Astrocyte (in vitro differentiated cells and primary cell): ENCODE measurements at regions not wholly inside any gene's neighbourhood (a gene's known extent, or its start where the extent isn't known, plus 50 kb on each side); places are given as distances from the start of the nearest gene placed in this dataset.

Experiments used
- DNase-seq: peaks from one replicate; pipeline ENCODE4 v3.0.0-alpha.2; 2010; ENCODE audit warnings: low read depth
- FAIRE-seq: peaks from 2 replicates; lab custom pipeline; 2011; peaks lifted over from hg19 to GRCh38; lab: Jason Lieb, UNC
- H2AFZ ChIP-seq: 2 replicates; pipeline ENCODE4 v1.6.0; 2012; ENCODE audit warnings: low read depth, low read length, inconsistent platforms
- H3K27ac ChIP-seq: 2 replicates; pipeline ENCODE4 v1.5.1; 2011; ENCODE audit warnings: low read depth, low read length, inconsistent platforms
- H3K27me3 ChIP-seq: 2 replicates; pipeline ENCODE4 v1.6.0; 2011; ENCODE audit warnings: low read length, inconsistent platforms; ENCODE audit not compliant: insufficient read depth
- H3K36me3 ChIP-seq: 2 replicates; pipeline ENCODE4 v1.5.1; 2011; ENCODE audit warnings: low read length, inconsistent platforms; ENCODE audit not compliant: insufficient read depth
- H3K4me1 ChIP-seq: 2 replicates; pipeline ENCODE4 v1.5.1; 2011; ENCODE audit warnings: low read length, inconsistent platforms; ENCODE audit not compliant: insufficient read depth
- H3K4me2 ChIP-seq: 2 replicates; pipeline ENCODE4 v1.6.0; 2012; ENCODE audit warnings: low read length, inconsistent platforms
- H3K4me3 ChIP-seq: 2 replicates; pipeline ENCODE4 v1.5.1; 2011; ENCODE audit warnings: low read depth, mild to moderate bottlenecking, low read length, inconsistent platforms; ENCODE audit not compliant: insufficient read depth
- H3K79me2 ChIP-seq: 2 replicates; pipeline ENCODE4 v1.6.0; 2012; ENCODE audit warnings: mild to moderate bottlenecking, low read length, inconsistent platforms; ENCODE audit not compliant: insufficient read depth
- H3K9ac ChIP-seq: 2 replicates; pipeline ENCODE4 v1.6.0; 2012; ENCODE audit warnings: mild to moderate bottlenecking, low read length, inconsistent platforms
- H3K9me3 ChIP-seq: 2 replicates; pipeline ENCODE4 v1.5.1; 2012; ENCODE audit warnings: low read depth, mild to moderate bottlenecking, low read length, inconsistent platforms; ENCODE audit not compliant: insufficient read depth
- H4K20me1 ChIP-seq: 2 replicates; pipeline ENCODE4 v1.6.0; 2012; ENCODE audit warnings: low read length, inconsistent platforms; ENCODE audit not compliant: insufficient read depth
- H3K27ac Mint-ChIP-seq: one replicate; pipeline ENCODE4 v1.8.0; 2021; ENCODE audit warnings: mild to moderate bottlenecking, mixed read lengths; ENCODE audit not compliant: unreplicated experiment
- H3K27me3 Mint-ChIP-seq: one replicate; pipeline ENCODE4 v1.8.0; 2021; ENCODE audit warnings: low read depth, mixed read lengths; ENCODE audit not compliant: unreplicated experiment
- H3K36me3 Mint-ChIP-seq: one replicate; pipeline ENCODE4 v1.8.0; 2021; ENCODE audit warnings: low read depth, mixed read lengths; ENCODE audit not compliant: unreplicated experiment
- H3K4me1 Mint-ChIP-seq: one replicate; pipeline ENCODE4 v1.8.0; 2021; ENCODE audit warnings: low read depth, mixed read lengths; ENCODE audit not compliant: unreplicated experiment
- H3K4me3 Mint-ChIP-seq: one replicate; pipeline ENCODE4 v1.8.0; 2021; ENCODE audit warnings: mild to moderate bottlenecking, moderate library complexity, mixed read lengths; ENCODE audit not compliant: unreplicated experiment
- H3K9me3 Mint-ChIP-seq: one replicate; pipeline ENCODE4 v1.8.0; 2021; ENCODE audit warnings: mild to moderate bottlenecking, mixed read lengths; ENCODE audit not compliant: unreplicated experiment
- EZH2 ChIP-seq: IDR thresholded peaks from 2 replicates; pipeline ENCODE4 v1.6.1; 2012; ENCODE audit warnings: mild to moderate bottlenecking, low read length, inconsistent platforms; ENCODE audit not compliant: insufficient read depth
- TF ChIP-seq, protein P1 (sequence below): IDR thresholded peaks from 2 replicates; pipeline ENCODE4 v1.5.1; 2011; ENCODE audit warnings: low read depth, mild to moderate bottlenecking, inconsistent platforms, low read length, moderate library complexity; ENCODE audit not compliant: insufficient read depth

DNA sequence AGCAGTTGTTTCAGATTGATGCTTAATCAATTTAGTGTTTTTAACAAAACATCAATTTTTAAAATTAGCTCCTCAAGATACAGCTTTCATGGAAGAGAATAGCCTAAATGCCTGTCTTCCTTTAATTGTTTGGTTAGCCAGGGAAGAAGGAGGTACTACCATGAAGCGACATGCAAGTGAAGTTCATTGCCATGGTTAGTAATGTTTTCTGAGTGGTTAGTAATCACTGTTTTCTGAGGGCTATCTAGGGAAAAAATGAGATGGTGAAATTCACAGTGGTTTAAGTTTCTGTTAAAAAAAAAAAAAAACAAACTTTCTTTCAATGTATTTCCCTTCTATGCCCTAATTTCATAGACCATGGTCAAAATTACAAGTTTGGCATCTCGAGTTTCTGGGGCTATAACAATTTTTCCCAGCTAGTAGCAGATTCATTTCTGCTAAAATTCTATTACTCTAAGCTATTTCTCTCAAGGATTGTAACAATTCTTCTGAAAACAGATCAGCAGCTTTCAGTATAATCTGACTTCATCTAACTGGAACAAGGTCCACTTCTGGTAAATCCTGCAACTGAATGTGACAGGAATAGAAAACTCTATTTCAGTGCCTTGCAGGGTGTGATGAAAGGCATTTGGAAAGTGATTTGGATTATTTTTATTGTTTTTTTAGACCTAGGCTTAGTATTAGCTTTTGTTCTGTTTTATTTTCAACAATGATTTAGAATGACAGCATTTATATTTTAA is 157.0 kb downstream of the PCDH18 start:
- FAIRE-seq (no peak), DNase-seq (no peak)
- Histone ChIP-seq H3K79me2 (no peaks in the 10 kb centered on the region), H3K27me3 (no peaks in the 10 kb centered on the region), H3K27ac (no peak overlapping the region), H3K9me3 (no peaks in the 10 kb centered on the region), H3K9ac (no peak overlapping the region), H2AFZ (no peak overlapping the region), H3K4me1 (peaks cover 2% of the 10 kb centered on the region), H4K20me1 (no peaks in the 10 kb centered on the region), H3K4me2 (no peak overlapping the region), H3K4me3 (no peak overlapping the region), H3K36me3 (no peaks in the 10 kb centered on the region)
- H3K4me1 Mint-ChIP-seq = peaks cover 5% of the 10 kb centered on the region
- TF ChIP-seq, protein P1, sequence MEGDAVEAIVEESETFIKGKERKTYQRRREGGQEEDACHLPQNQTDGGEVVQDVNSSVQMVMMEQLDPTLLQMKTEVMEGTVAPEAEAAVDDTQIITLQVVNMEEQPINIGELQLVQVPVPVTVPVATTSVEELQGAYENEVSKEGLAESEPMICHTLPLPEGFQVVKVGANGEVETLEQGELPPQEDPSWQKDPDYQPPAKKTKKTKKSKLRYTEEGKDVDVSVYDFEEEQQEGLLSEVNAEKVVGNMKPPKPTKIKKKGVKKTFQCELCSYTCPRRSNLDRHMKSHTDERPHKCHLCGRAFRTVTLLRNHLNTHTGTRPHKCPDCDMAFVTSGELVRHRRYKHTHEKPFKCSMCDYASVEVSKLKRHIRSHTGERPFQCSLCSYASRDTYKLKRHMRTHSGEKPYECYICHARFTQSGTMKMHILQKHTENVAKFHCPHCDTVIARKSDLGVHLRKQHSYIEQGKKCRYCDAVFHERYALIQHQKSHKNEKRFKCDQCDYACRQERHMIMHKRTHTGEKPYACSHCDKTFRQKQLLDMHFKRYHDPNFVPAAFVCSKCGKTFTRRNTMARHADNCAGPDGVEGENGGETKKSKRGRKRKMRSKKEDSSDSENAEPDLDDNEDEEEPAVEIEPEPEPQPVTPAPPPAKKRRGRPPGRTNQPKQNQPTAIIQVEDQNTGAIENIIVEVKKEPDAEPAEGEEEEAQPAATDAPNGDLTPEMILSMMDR = no peak
- no peak for TF ChIP-seq EZH2
- no peaks in the 10 kb centered on the region for H3K9me3 Mint-ChIP-seq
- no peak overlapping the region for H3K27ac Mint-ChIP-seq
- no peaks in the 10 kb centered on the region for H3K36me3 Mint-ChIP-seq
- H3K27me3 Mint-ChIP-seq = no peaks in the 10 kb centered on the region
- no peak overlapping the region for H3K4me3 Mint-ChIP-seq

DNA sequence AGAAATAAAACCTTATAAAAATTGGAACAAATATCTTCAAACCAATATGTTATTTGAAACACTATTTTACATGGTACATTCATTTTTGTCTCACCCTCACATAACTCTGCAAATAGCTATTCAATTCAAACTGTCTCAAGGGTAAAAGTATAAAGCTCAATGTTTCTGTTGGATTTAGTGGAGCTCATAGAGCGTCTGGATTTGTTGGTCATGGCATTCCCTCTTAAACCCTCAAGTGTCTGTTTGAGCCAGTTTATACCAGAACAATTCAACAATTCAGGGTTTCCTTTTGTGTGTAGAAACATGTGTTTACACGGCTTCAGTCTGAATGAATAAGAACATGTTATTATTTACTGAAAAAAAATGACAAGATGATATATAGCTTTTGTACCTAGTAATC is 161.6 kb downstream of the PCDH18 start:
- Histone ChIP-seq H3K4me1 (peaks cover 2% of the 10 kb centered on the region), H3K4me3 (no peak overlapping the region), H3K27me3 (no peaks in the 10 kb centered on the region), H3K27ac (no peak overlapping the region), H3K9me3 (no peaks in the 10 kb centered on the region), H3K9ac (no peak overlapping the region), H3K79me2 (no peaks in the 10 kb centered on the region), H4K20me1 (no peaks in the 10 kb centered on the region), H2AFZ (no peak overlapping the region), H3K4me2 (peak overlapping the region; percentile 14), H3K36me3 (no peaks in the 10 kb centered on the region)
- peaks cover 6% of the 10 kb centered on the region for H3K4me1 Mint-ChIP-seq
- DNase-seq (no peak), FAIRE-seq (no peak)
- H3K9me3 Mint-ChIP-seq = no peaks in the 10 kb centered on the region
- TF ChIP-seq, protein P1 = no peak
- no peak for TF ChIP-seq EZH2
- no peaks in the 10 kb centered on the region for H3K27me3 Mint-ChIP-seq
- H3K4me3 Mint-ChIP-seq = no peak overlapping the region
- H3K27ac Mint-ChIP-seq = peak overlapping the region; percentile 64
- H3K36me3 Mint-ChIP-seq = no peaks in the 10 kb centered on the region

DNA sequence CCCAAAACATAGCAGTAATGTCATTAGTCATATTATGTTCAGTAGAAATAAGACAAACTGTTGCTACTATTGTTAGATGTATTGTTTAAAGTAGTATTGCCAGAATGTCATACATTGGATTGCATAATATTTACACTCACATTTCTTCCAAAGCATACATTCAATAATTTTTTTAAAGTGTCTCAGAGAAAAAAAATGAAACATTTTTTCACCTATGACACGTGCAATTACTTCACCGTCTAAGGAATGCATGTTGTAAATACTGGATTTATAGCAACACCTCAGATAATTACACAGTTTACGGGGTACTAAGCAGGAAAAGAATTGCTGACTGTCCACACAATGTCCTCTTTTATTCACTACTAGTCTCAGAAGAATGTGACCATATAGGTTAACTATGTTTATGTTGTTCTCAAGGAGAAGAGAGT is 162.1 kb downstream of the PCDH18 start:
- H3K9me3 Mint-ChIP-seq = no peaks in the 10 kb centered on the region
- H3K4me3 Mint-ChIP-seq = no peak overlapping the region
- Histone ChIP-seq H3K4me1 (peaks cover 2% of the 10 kb centered on the region), H3K4me3 (no peak overlapping the region), H3K79me2 (no peaks in the 10 kb centered on the region), H2AFZ (no peak overlapping the region), H3K27ac (no peak overlapping the region), H3K27me3 (no peaks in the 10 kb centered on the region), H4K20me1 (no peaks in the 10 kb centered on the region), H3K36me3 (no peaks in the 10 kb centered on the region), H3K9ac (no peak overlapping the region), H3K4me2 (peak overlapping the region; percentile 14), H3K9me3 (no peaks in the 10 kb centered on the region)
- TF ChIP-seq, protein P1 = no peak
- TF ChIP-seq EZH2 = no peak
- peaks cover 6% of the 10 kb centered on the region for H3K4me1 Mint-ChIP-seq
- H3K27me3 Mint-ChIP-seq = no peaks in the 10 kb centered on the region
- peak; percentile 70 for DNase-seq
- H3K27ac Mint-ChIP-seq = peak overlapping the region; percentile 64
- FAIRE-seq = peak; percentile 71
- H3K36me3 Mint-ChIP-seq = no peaks in the 10 kb centered on the region
